Mesenchymal stem cell (in vitro differentiated cells and primary cell): ENCODE measurements at regions not wholly inside any gene's neighbourhood (a gene's known extent, or its start where the extent isn't known, plus 50 kb on each side); places are given as distances from the start of the nearest gene placed in this dataset.

Source experiments
- DNase-seq: peaks from one replicate; pipeline ENCODE4 v3.0.0-alpha.2; 2013
- H2AFZ ChIP-seq: one replicate; pipeline ENCODE4 v1.6.1; 2013; ENCODE audit warnings: low read depth, mild to moderate bottlenecking, control low read depth, inconsistent platforms, low read length, moderate library complexity
- H2AK5ac ChIP-seq: 2 replicates; pipeline ENCODE4 v1.6.1; 2013; ENCODE audit warnings: low read length, moderate library complexity, mild to moderate bottlenecking, inconsistent platforms; ENCODE audit not compliant: severe bottlenecking
- H2BK120ac ChIP-seq: one replicate; pipeline ENCODE4 v1.6.1; 2013; ENCODE audit warnings: low read depth, mild to moderate bottlenecking, inconsistent platforms, low read length, moderate library complexity
- H2BK12ac ChIP-seq, 2 experiments: one replicate each; pipeline ENCODE4 v1.6.1; 2013; ENCODE audit warnings: inconsistent platforms in 2 of 2, low read length in 2 of 2, mild to moderate bottlenecking in 2 of 2, moderate library complexity in 2 of 2, control low read depth in 1 of 2
- H2BK15ac ChIP-seq: one replicate; pipeline ENCODE4 v1.6.1; 2013; ENCODE audit warnings: mild to moderate bottlenecking, low read depth, inconsistent platforms; ENCODE audit not compliant: poor library complexity, severe bottlenecking
- H2BK5ac ChIP-seq: 2 replicates; pipeline ENCODE4 v1.6.1; 2013; ENCODE audit warnings: low read depth, mild to moderate bottlenecking, low read length, control low read depth, inconsistent platforms; ENCODE audit not compliant: poor library complexity, severe bottlenecking
- H3K14ac ChIP-seq, 2 experiments: one replicate each; pipeline ENCODE4 v1.6.1; 2013; ENCODE audit warnings: inconsistent platforms in 2 of 2, low read length in 2 of 2, control low read depth in 1 of 2, mild to moderate bottlenecking in 1 of 2, moderate library complexity in 1 of 2
- H3K18ac ChIP-seq, 2 experiments: one replicate each; pipeline ENCODE4 v1.6.1; 2013; ENCODE audit warnings: inconsistent platforms in 2 of 2, low read length in 2 of 2, control low read depth in 1 of 2, low read depth in 1 of 2, mild to moderate bottlenecking in 1 of 2
- H3K23ac ChIP-seq, 2 experiments: one replicate each; pipeline ENCODE4 v1.6.1; 2013; ENCODE audit warnings: inconsistent platforms in 2 of 2, low read length in 2 of 2, mild to moderate bottlenecking in 2 of 2, moderate library complexity in 2 of 2, control low read depth in 1 of 2
- H3K27ac ChIP-seq: 2 replicates; pipeline ENCODE4 v1.5.1; 2013; ENCODE audit warnings: mild to moderate bottlenecking, moderate library complexity, low read length, control low read depth, inconsistent platforms; ENCODE audit not compliant: poor library complexity, severe bottlenecking
- H3K27me3 ChIP-seq, 2 experiments: 2 replicates each; pipeline versions ENCODE4 v1.6.1 to v1.7.0; 2013; ENCODE audit warnings: low read length in 2 of 2, mild to moderate bottlenecking in 2 of 2, moderate library complexity in 2 of 2, control low read depth in 1 of 2, inconsistent platforms in 1 of 2; ENCODE audit not compliant: control insufficient read depth in 1 of 2, insufficient read depth in 1 of 2
- H3K36me3 ChIP-seq, 2 experiments: 2 replicates each; pipeline versions ENCODE4 v1.6.1 to v1.7.0; 2013; ENCODE audit warnings: low read length in 2 of 2, control low read depth in 1 of 2, inconsistent platforms in 1 of 2, low read depth in 1 of 2, mild to moderate bottlenecking in 1 of 2; ENCODE audit not compliant: insufficient read depth in 2 of 2, control insufficient read depth in 1 of 2
- H3K4ac ChIP-seq, 2 experiments: one replicate each; pipeline ENCODE4 v1.6.1; 2013; ENCODE audit warnings: inconsistent platforms in 2 of 2, low read length in 2 of 2, mild to moderate bottlenecking in 2 of 2, moderate library complexity in 2 of 2, control low read depth in 1 of 2, low read depth in 1 of 2
- H3K4me1 ChIP-seq: 2 replicates; pipeline ENCODE4 v1.6.1; 2013; ENCODE audit warnings: low read depth, low read length, control low read depth; ENCODE audit not compliant: control insufficient read depth, insufficient read depth
- H3K4me2 ChIP-seq: 2 replicates; pipeline ENCODE4 v1.6.1; 2013; ENCODE audit warnings: low read length, mild to moderate bottlenecking, inconsistent platforms; ENCODE audit not compliant: poor library complexity, severe bottlenecking
- H3K4me3 ChIP-seq, 2 experiments: 2 replicates each; pipeline versions ENCODE4 v1.5.1 to v1.7.0; 2013; ENCODE audit warnings: low read length in 2 of 2, mild to moderate bottlenecking in 2 of 2, control low read depth in 1 of 2, low read depth in 1 of 2; ENCODE audit not compliant: insufficient read depth in 1 of 2
- H3K79me1 ChIP-seq: replicated peaks from 2 replicates; pipeline ENCODE4 v1.6.1; 2013; ENCODE audit warnings: mild to moderate bottlenecking, control low read depth, low read length, inconsistent platforms; ENCODE audit not compliant: poor library complexity, severe bottlenecking
- H3K9ac ChIP-seq: 2 replicates; pipeline ENCODE4 v1.7.0; 2013; ENCODE audit warnings: mild to moderate bottlenecking, low read length, moderate library complexity
- H3K9me3 ChIP-seq: 2 replicates; pipeline ENCODE4 v1.7.0; 2013; ENCODE audit warnings: mild to moderate bottlenecking, low read length; ENCODE audit not compliant: control insufficient read depth
- H4K8ac ChIP-seq: one replicate; pipeline ENCODE4 v1.6.1; 2013; ENCODE audit warnings: inconsistent platforms, mild to moderate bottlenecking, low read length, moderate library complexity
- H4K91ac ChIP-seq: one replicate; pipeline ENCODE4 v1.6.1; 2013; ENCODE audit warnings: mild to moderate bottlenecking, low read length, inconsistent platforms
- WGBS: methylation state at CpG from one replicate; pipeline ENCODE4 v1.1.7; 2013; ENCODE audit warnings: mixed read lengths; 5-methylcytosine and 5-hydroxymethylcytosine counted together

GRCh38 chr2:188746727-188747126 lies 227.4 kb upstream of the COL3A1 start:
- Histone ChIP-seq H3K79me1 (no peaks in the 10 kb centered on the region), H3K27me3 (no peaks in the 10 kb centered on the region), H3K9me3 (no peaks in the 10 kb centered on the region), H2BK5ac (no peak overlapping the region), H2BK120ac (no peak overlapping the region), H3K4ac (no peak overlapping the region), H3K27ac (no peak overlapping the region), H3K9ac (no peak overlapping the region), H2AFZ (no peak overlapping the region), H3K4me3 (no peak overlapping the region), H2AK5ac (no peak overlapping the region), H3K4me2 (no peak overlapping the region), H3K4me1 (no peaks in the 10 kb centered on the region), H2BK15ac (no peak overlapping the region), H3K14ac (no peak overlapping the region), H2BK12ac (no peak overlapping the region), H4K91ac (no peak overlapping the region), H3K18ac (no peak overlapping the region), H3K36me3 (no peaks in the 10 kb centered on the region), H3K23ac (no peak overlapping the region), H4K8ac (no peak overlapping the region)
- DNase-seq: peak; percentile 48

- DNase-seq: no peak
- H2AFZ ChIP-seq: no peak overlapping the region
- no peaks in the 10 kb centered on the region for H3K27me3 ChIP-seq
- H2BK15ac ChIP-seq: no peak overlapping the region
- no peaks in the 10 kb centered on the region for H3K79me1 ChIP-seq
- no peak overlapping the region for H2BK12ac ChIP-seq
- no peak overlapping the region for H2BK5ac ChIP-seq
- H2BK120ac ChIP-seq: no peak overlapping the region
- no peaks in the 10 kb centered on the region for H3K36me3 ChIP-seq
- no peak overlapping the region for H4K8ac ChIP-seq
- 71% methylated on average over 1 of the region's 2 CpGs for WGBS
- no peak overlapping the region for H3K23ac ChIP-seq
- no peak overlapping the region for H4K91ac ChIP-seq
- H3K27ac ChIP-seq: no peak overlapping the region
- no peak overlapping the region for H3K4me2 ChIP-seq
- no peaks in the 10 kb centered on the region for H3K4me1 ChIP-seq
- H3K18ac ChIP-seq: no peak overlapping the region
- no peak overlapping the region for H3K14ac ChIP-seq
- H3K9ac ChIP-seq: peak overlapping the region; percentile 51
- H3K4ac ChIP-seq: no peak overlapping the region
- H3K9me3 ChIP-seq: peaks cover 24% of the 10 kb centered on the region
- H2AK5ac ChIP-seq: no peak overlapping the region
- peak overlapping the region in 1 of 2 experiments; percentile 21 for H3K4me3 ChIP-seq
These were observed 222.4 kb upstream of the COL3A1 start for GRCh38 chr2:188751816-188752215.

- no peaks in the 10 kb centered on the region for H3K79me1 ChIP-seq
- H3K9ac ChIP-seq: peak overlapping the region; percentile 51
- no peak overlapping the region for H2AFZ ChIP-seq
- peaks cover 29% of the 10 kb centered on the region for H3K9me3 ChIP-seq
- H3K27ac ChIP-seq: no peak overlapping the region
- H3K36me3 ChIP-seq: no peaks in the 10 kb centered on the region
- no peak overlapping the region for H3K4ac ChIP-seq
- H3K4me2 ChIP-seq: no peak overlapping the region
- no peak overlapping the region for H2AK5ac ChIP-seq
- no peak for DNase-seq
- H2BK12ac ChIP-seq: no peak overlapping the region
- no peak overlapping the region for H3K23ac ChIP-seq
- no CpG with 5 or more reads among the region's 1 CpG for WGBS
- no peak overlapping the region for H2BK5ac ChIP-seq
- no peaks in the 10 kb centered on the region for H3K4me1 ChIP-seq
- no peaks in the 10 kb centered on the region for H3K27me3 ChIP-seq
- H4K8ac ChIP-seq: no peak overlapping the region
- H2BK120ac ChIP-seq: no peak overlapping the region
- H3K14ac ChIP-seq: no peak overlapping the region
- H3K18ac ChIP-seq: no peak overlapping the region
- no peak overlapping the region for H2BK15ac ChIP-seq
- H4K91ac ChIP-seq: no peak overlapping the region
- peak overlapping the region in 1 of 2 experiments; percentile 21 for H3K4me3 ChIP-seq
These were observed 221.9 kb upstream of the COL3A1 start for GRCh38 chr2:188752311-188752710.

- Histone ChIP-seq H2AFZ (no peak overlapping the region), H2AK5ac (no peak overlapping the region), H2BK15ac (no peak overlapping the region), H3K9ac (no peak overlapping the region), H2BK5ac (no peak overlapping the region), H3K4me2 (no peak overlapping the region), H2BK120ac (no peak overlapping the region), H3K27me3 (no peaks in the 10 kb centered on the region), H3K27ac (no peak overlapping the region), H4K8ac (no peak overlapping the region), H3K14ac (no peak overlapping the region), H3K9me3 (peaks cover 26% of the 10 kb centered on the region), H3K4me1 (no peaks in the 10 kb centered on the region), H4K91ac (no peak overlapping the region), H3K18ac (no peak overlapping the region), H3K79me1 (no peaks in the 10 kb centered on the region), H3K4me3 (no peak overlapping the region), H3K23ac (no peak overlapping the region), H3K36me3 (no peaks in the 10 kb centered on the region), H2BK12ac (no peak overlapping the region), H3K4ac (no peak overlapping the region)
- DNase-seq: no peak
- 100% methylated on average over 1 of the region's 2 CpGs for WGBS
These were observed 212.0 kb upstream of the COL3A1 start for GRCh38 chr2:188762151-188762550.
